ENCODE measurements at regions not wholly inside any gene's neighbourhood (a gene's known extent, or its start where the extent isn't known, plus 50 kb on each side); places are given as distances from the start of the nearest gene placed in this dataset.
"Not testable (repeated sequence)": the region's sequence is repeated elsewhere in the genome, so short reads cannot be mapped to it uniquely, and the experiment has no call there.

- H3K27ac Mint-ChIP-seq (ENCODE audit: unreplicated experiment), result no peak overlapping the region
- no peak for TF ChIP-seq CTCF (IDR thresholded peaks at IDR 0.05)
- no peak overlapping the region for H3K4me3 Mint-ChIP-seq (ENCODE audit: unreplicated experiment)
- peaks cover 4% of the 10 kb centered on the region for H3K36me3 Mint-ChIP-seq (ENCODE audit: unreplicated experiment)
- peaks cover 68% of the 10 kb centered on the region for H3K9me3 Mint-ChIP-seq (ENCODE audit: unreplicated experiment)
- H3K27me3 Mint-ChIP-seq (ENCODE audit: unreplicated experiment), result no peaks in the 10 kb centered on the region
- H3K4me1 Mint-ChIP-seq (ENCODE audit: unreplicated experiment), result no peaks in the 10 kb centered on the region
- peak; percentile 53 for DNase-seq (ENCODE audit: extremely low spot score, unreplicated experiment)
Observed at GRCh38 chr9:40907657-40908624, 220.5 kb downstream of the FOXD4L6 start.

GRCh38 chr9:40906879-40907278 lies 221.6 kb downstream of the FOXD4L6 start:
- peaks cover 73% of the 10 kb centered on the region for H3K9me3 Mint-ChIP-seq (ENCODE audit: unreplicated experiment)
- H3K27ac Mint-ChIP-seq (ENCODE audit: unreplicated experiment); H3K36me3 Mint-ChIP-seq (ENCODE audit: unreplicated experiment); H3K4me1 Mint-ChIP-seq (ENCODE audit: unreplicated experiment); H3K27me3 Mint-ChIP-seq (ENCODE audit: unreplicated experiment); H3K4me3 Mint-ChIP-seq (ENCODE audit: unreplicated experiment): not testable (repeated sequence)
- peak; percentile 40 for DNase-seq (ENCODE audit: extremely low spot score, unreplicated experiment)

GRCh38 chr9:40892315-40892714 lies 236.2 kb downstream of the FOXD4L6 start:
- not testable (repeated sequence) for H3K27me3 Mint-ChIP-seq (ENCODE audit: unreplicated experiment); DNase-seq (ENCODE audit: extremely low spot score, unreplicated experiment); H3K27ac Mint-ChIP-seq (ENCODE audit: unreplicated experiment); H3K4me1 Mint-ChIP-seq (ENCODE audit: unreplicated experiment); H3K4me3 Mint-ChIP-seq (ENCODE audit: unreplicated experiment)
- Mint-ChIP-seq H3K9me3 (ENCODE audit: unreplicated experiment) (peaks cover 83% of the 10 kb centered on the region), H3K36me3 (ENCODE audit: unreplicated experiment) (peaks cover 15% of the 10 kb centered on the region)

DNA sequence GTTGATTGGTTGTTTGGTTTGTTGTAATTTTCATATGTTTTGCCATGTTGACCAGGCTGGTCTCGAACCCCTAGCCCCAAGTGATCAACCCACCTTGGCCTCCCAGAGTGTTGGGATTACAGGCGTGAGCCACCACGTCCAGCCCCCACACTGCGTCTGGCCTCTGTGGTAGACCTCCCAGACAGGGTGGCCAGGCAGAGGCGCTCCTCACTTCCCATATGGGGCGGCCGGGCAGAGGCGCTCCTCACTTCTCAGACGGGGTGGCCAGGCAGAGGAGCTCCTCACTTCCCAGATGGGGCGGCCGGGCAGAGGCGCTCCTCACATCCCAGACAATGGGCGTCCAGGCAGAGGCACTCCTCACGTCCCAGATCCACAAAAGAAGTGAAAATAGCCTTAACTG lies 242.6 kb downstream of the FOXD4L6 start:
- H3K4me1 Mint-ChIP-seq (ENCODE audit: unreplicated experiment); H3K4me3 Mint-ChIP-seq (ENCODE audit: unreplicated experiment); H3K36me3 Mint-ChIP-seq (ENCODE audit: unreplicated experiment); H3K27ac Mint-ChIP-seq (ENCODE audit: unreplicated experiment); H3K27me3 Mint-ChIP-seq (ENCODE audit: unreplicated experiment): not testable (repeated sequence)
- DNase-seq (ENCODE audit: extremely low spot score, unreplicated experiment), result peak; percentile 83
- peaks cover 57% of the 10 kb centered on the region for H3K9me3 Mint-ChIP-seq (ENCODE audit: unreplicated experiment)

GRCh38 chr9:40884902-40885490 lies 243.5 kb downstream of the FOXD4L6 start:
- not testable (repeated sequence) for H3K4me1 Mint-ChIP-seq (ENCODE audit: unreplicated experiment); H3K27ac Mint-ChIP-seq (ENCODE audit: unreplicated experiment); H3K27me3 Mint-ChIP-seq (ENCODE audit: unreplicated experiment); H3K4me3 Mint-ChIP-seq (ENCODE audit: unreplicated experiment); H3K36me3 Mint-ChIP-seq (ENCODE audit: unreplicated experiment); DNase-seq (ENCODE audit: extremely low spot score, unreplicated experiment)
- peaks cover 55% of the 10 kb centered on the region for H3K9me3 Mint-ChIP-seq (ENCODE audit: unreplicated experiment)

- no peak overlapping the region for H3K27ac Mint-ChIP-seq (ENCODE audit: unreplicated experiment)
- no peaks in the 10 kb centered on the region for H3K27me3 Mint-ChIP-seq (ENCODE audit: unreplicated experiment)
- H3K4me1 Mint-ChIP-seq (ENCODE audit: unreplicated experiment), result no peaks in the 10 kb centered on the region
Observed at GRCh38 chr9:40884072-40884901, 244.2 kb downstream of the FOXD4L6 start.

GRCh38 chr9:40883423-40884071 lies 244.9 kb downstream of the FOXD4L6 start:
- H3K4me1 Mint-ChIP-seq (ENCODE audit: unreplicated experiment); H3K4me3 Mint-ChIP-seq (ENCODE audit: unreplicated experiment); H3K27ac Mint-ChIP-seq (ENCODE audit: unreplicated experiment); H3K36me3 Mint-ChIP-seq (ENCODE audit: unreplicated experiment); DNase-seq (ENCODE audit: extremely low spot score, unreplicated experiment); H3K27me3 Mint-ChIP-seq (ENCODE audit: unreplicated experiment): not testable (repeated sequence)
- peaks cover 55% of the 10 kb centered on the region for H3K9me3 Mint-ChIP-seq (ENCODE audit: unreplicated experiment)

More at GRCh38 chr9:40884072-40884901, 244.2 kb downstream of the FOXD4L6 start:
- no peak overlapping the region for H3K4me3 Mint-ChIP-seq (ENCODE audit: unreplicated experiment)
- H3K9me3 Mint-ChIP-seq (ENCODE audit: unreplicated experiment), result peaks cover 58% of the 10 kb centered on the region
- H3K36me3 Mint-ChIP-seq (ENCODE audit: unreplicated experiment), result peaks cover 8% of the 10 kb centered on the region
- TF ChIP-seq CTCF (IDR thresholded peaks at IDR 0.05), result no peak
- peak; percentile 86 for DNase-seq (ENCODE audit: extremely low spot score, unreplicated experiment)

DNA sequence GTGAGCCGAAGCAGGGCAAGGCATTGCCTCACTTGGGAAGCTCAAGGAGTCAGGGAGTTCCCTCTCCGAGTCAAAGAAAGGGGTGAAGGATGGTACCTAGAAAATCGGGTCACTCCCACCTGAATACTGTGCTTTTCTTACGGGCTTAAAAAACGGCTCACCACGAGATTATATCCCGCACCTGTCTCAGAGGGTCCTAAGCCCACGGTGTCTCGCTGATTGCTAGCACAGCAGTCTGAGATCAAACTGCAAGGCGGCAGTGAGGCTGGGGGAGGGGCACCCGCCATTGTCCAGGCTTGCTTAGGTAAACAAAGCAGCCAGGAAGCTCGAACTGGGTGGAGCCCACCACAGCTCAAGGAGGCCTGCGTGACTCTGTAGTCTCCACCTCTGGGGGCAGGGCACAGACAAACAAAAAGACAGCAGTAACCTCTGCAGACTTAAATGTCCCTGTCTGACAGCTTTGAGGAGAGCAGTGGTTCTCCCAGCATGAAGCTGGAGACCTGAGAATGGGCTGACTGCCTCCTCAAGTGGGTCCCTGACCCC lies 254.7 kb downstream of the FOXD4L6 start:
- H3K27ac Mint-ChIP-seq (ENCODE audit: unreplicated experiment); H3K36me3 Mint-ChIP-seq (ENCODE audit: unreplicated experiment); DNase-seq (ENCODE audit: extremely low spot score, unreplicated experiment); H3K27me3 Mint-ChIP-seq (ENCODE audit: unreplicated experiment); H3K4me3 Mint-ChIP-seq (ENCODE audit: unreplicated experiment); H3K4me1 Mint-ChIP-seq (ENCODE audit: unreplicated experiment): not testable (repeated sequence)
- H3K9me3 Mint-ChIP-seq (ENCODE audit: unreplicated experiment), result peaks cover 45% of the 10 kb centered on the region

- not testable (repeated sequence) for H3K27me3 Mint-ChIP-seq (ENCODE audit: unreplicated experiment); H3K4me3 Mint-ChIP-seq (ENCODE audit: unreplicated experiment)
- peaks cover 44% of the 10 kb centered on the region for H3K9me3 Mint-ChIP-seq (ENCODE audit: unreplicated experiment)
Observed at GRCh38 chr9:40868437-40868836, 260.0 kb downstream of the FOXD4L6 start.

More at GRCh38 chr9:40868437-40868836, 260.0 kb downstream of the FOXD4L6 start:
- H3K4me1 Mint-ChIP-seq (ENCODE audit: unreplicated experiment); DNase-seq (ENCODE audit: extremely low spot score, unreplicated experiment); H3K36me3 Mint-ChIP-seq (ENCODE audit: unreplicated experiment); H3K27ac Mint-ChIP-seq (ENCODE audit: unreplicated experiment): not testable (repeated sequence)

Measured in osteocyte (in vitro differentiated cells).